HUES6 (cell line): ENCODE measurements at regions not wholly inside any gene's neighbourhood (a gene's known extent, or its start where the extent isn't known, plus 50 kb on each side); places are given as distances from the start of the nearest gene placed in this dataset.

Experiments used
- H3K27ac ChIP-seq: 2 replicates; pipeline ENCODE4 v1.7.0; 2013; ENCODE audit warnings: low read depth, mild to moderate bottlenecking, low read length, inconsistent platforms
- H3K27me3 ChIP-seq: 2 replicates; pipeline ENCODE4 v1.6.1; 2013; ENCODE audit warnings: low read length; ENCODE audit not compliant: control insufficient read depth, insufficient read depth
- H3K36me3 ChIP-seq: 2 replicates; pipeline ENCODE4 v1.6.1; 2013; ENCODE audit warnings: low read length; ENCODE audit not compliant: control insufficient read depth, insufficient read depth
- H3K4me1 ChIP-seq: 2 replicates; pipeline ENCODE4 v1.6.1; 2013; ENCODE audit warnings: low read length; ENCODE audit not compliant: control insufficient read depth, insufficient read depth
- H3K4me3 ChIP-seq: 2 replicates; pipeline ENCODE4 v1.5.1; 2013; ENCODE audit warnings: low read depth, low read length
- H3K9ac ChIP-seq: one replicate; pipeline ENCODE4 v1.6.1; 2013; ENCODE audit warnings: mild to moderate bottlenecking, low read length
- H3K9me3 ChIP-seq: 2 replicates; pipeline ENCODE4 v1.6.1; 2013; ENCODE audit warnings: low read depth, low read length; ENCODE audit not compliant: control insufficient read depth, insufficient read depth

- Histone ChIP-seq H3K4me3 (no peak overlapping the region), H3K27ac (no peak overlapping the region), H3K36me3 (no peaks in the 10 kb centered on the region), H3K4me1 (no peaks in the 10 kb centered on the region), H3K27me3 (no peaks in the 10 kb centered on the region), H3K9ac (no peak overlapping the region), H3K9me3 (no peaks in the 10 kb centered on the region)
Measured at GRCh38 chr9:7912037-7912535, 112.5 kb upstream of the DMAC1 start.

- H3K36me3 ChIP-seq = no peaks in the 10 kb centered on the region
Measured at GRCh38 chr9:7910426-7911020, 110.9 kb upstream of the DMAC1 start.

GRCh38 chr9:7909537-7909936, 110.0 kb upstream of the DMAC1 start:
- Histone ChIP-seq H3K4me3 (no peak overlapping the region), H3K27me3 (no peaks in the 10 kb centered on the region), H3K27ac (no peak overlapping the region), H3K4me1 (no peaks in the 10 kb centered on the region), H3K9me3 (no peaks in the 10 kb centered on the region), H3K36me3 (no peaks in the 10 kb centered on the region), H3K9ac (no peak overlapping the region)

More at GRCh38 chr9:7910426-7911020, 110.9 kb upstream of the DMAC1 start:
- Histone ChIP-seq H3K4me3 (no peak overlapping the region), H3K4me1 (no peaks in the 10 kb centered on the region), H3K27me3 (no peaks in the 10 kb centered on the region), H3K9me3 (no peaks in the 10 kb centered on the region), H3K9ac (no peak overlapping the region), H3K27ac (no peak overlapping the region)

- Histone ChIP-seq H3K36me3 (no peaks in the 10 kb centered on the region), H3K4me3 (no peak overlapping the region)
Measured at GRCh38 chr9:7907551-7908337, 108.2 kb upstream of the DMAC1 start.

GRCh38 chr9:7906783-7907550, 107.4 kb upstream of the DMAC1 start:
- Histone ChIP-seq H3K4me1 (no peaks in the 10 kb centered on the region), H3K9me3 (no peaks in the 10 kb centered on the region), H3K4me3 (no peak overlapping the region), H3K36me3 (no peaks in the 10 kb centered on the region), H3K27ac (no peak overlapping the region), H3K9ac (no peak overlapping the region), H3K27me3 (no peaks in the 10 kb centered on the region)

More at GRCh38 chr9:7907551-7908337, 108.2 kb upstream of the DMAC1 start:
- no peaks in the 10 kb centered on the region for H3K4me1 ChIP-seq
- H3K27ac ChIP-seq = no peak overlapping the region
- H3K9me3 ChIP-seq = no peaks in the 10 kb centered on the region
- H3K9ac ChIP-seq = no peak overlapping the region
- H3K27me3 ChIP-seq = no peaks in the 10 kb centered on the region

- no peak overlapping the region for H3K4me3 ChIP-seq
- no peak overlapping the region for H3K27ac ChIP-seq
- H3K36me3 ChIP-seq = no peaks in the 10 kb centered on the region
- H3K27me3 ChIP-seq = no peaks in the 10 kb centered on the region
- no peaks in the 10 kb centered on the region for H3K4me1 ChIP-seq
- no peak overlapping the region for H3K9ac ChIP-seq
- no peaks in the 10 kb centered on the region for H3K9me3 ChIP-seq
Measured at GRCh38 chr9:7901621-7902020, 102.0 kb upstream of the DMAC1 start.

- H3K9me3 ChIP-seq = no peaks in the 10 kb centered on the region
- no peak overlapping the region for H3K9ac ChIP-seq
- no peak overlapping the region for H3K4me3 ChIP-seq
- no peaks in the 10 kb centered on the region for H3K27me3 ChIP-seq
- no peak overlapping the region for H3K27ac ChIP-seq
- H3K4me1 ChIP-seq = no peaks in the 10 kb centered on the region
- H3K36me3 ChIP-seq = no peaks in the 10 kb centered on the region
Measured at GRCh38 chr9:7900541-7900940, 101.0 kb upstream of the DMAC1 start.

- Histone ChIP-seq H3K36me3 (no peaks in the 10 kb centered on the region), H3K9ac (no peak overlapping the region), H3K27me3 (no peaks in the 10 kb centered on the region), H3K27ac (no peak overlapping the region), H3K4me3 (no peak overlapping the region), H3K9me3 (no peaks in the 10 kb centered on the region), H3K4me1 (no peaks in the 10 kb centered on the region)
Measured at GRCh38 chr9:7899753-7900152, 100.2 kb upstream of the DMAC1 start.

- Histone ChIP-seq H3K4me1 (no peaks in the 10 kb centered on the region), H3K9me3 (peaks cover 8% of the 10 kb centered on the region)
Measured at GRCh38 chr9:7894231-7894630, 94.7 kb upstream of the DMAC1 start.

GRCh38 chr9:7892975-7893374, 93.4 kb upstream of the DMAC1 start:
- H3K4me3 ChIP-seq = no peak overlapping the region
- H3K4me1 ChIP-seq = no peaks in the 10 kb centered on the region
- H3K27ac ChIP-seq = no peak overlapping the region
- no peaks in the 10 kb centered on the region for H3K27me3 ChIP-seq
- no peaks in the 10 kb centered on the region for H3K36me3 ChIP-seq
- H3K9me3 ChIP-seq = peaks cover 8% of the 10 kb centered on the region
- H3K9ac ChIP-seq = no peak overlapping the region

More at GRCh38 chr9:7894231-7894630, 94.7 kb upstream of the DMAC1 start:
- Histone ChIP-seq H3K27me3 (no peaks in the 10 kb centered on the region), H3K9ac (no peak overlapping the region), H3K36me3 (no peaks in the 10 kb centered on the region), H3K27ac (no peak overlapping the region), H3K4me3 (no peak overlapping the region)
